Testis (tissue), 2 donors: ENCODE measurements at regions not wholly inside any gene's neighbourhood (a gene's known extent, or its start where the extent isn't known, plus 50 kb on each side); places are given as distances from the start of the nearest gene placed in this dataset.

Experiments
- DNase-seq: peaks from one replicate; pipeline ENCODE4 v3.0.0-alpha.2; 2019
- H3K27ac ChIP-seq, 2 donors: fragments of 200-600 bp; sonication (generic); one replicate each; pipeline ENCODE4 v1.5.1; 2019
- H3K27me3 ChIP-seq: fragments of 200-600 bp; sonication (generic); one replicate; pipeline ENCODE4 v1.5.1; 2019
- H3K36me3 ChIP-seq: fragments of 200-600 bp; sonication (generic); one replicate; pipeline ENCODE4 v1.5.1; 2017; ENCODE audit warnings: low read depth; ENCODE audit errors: missing control alignments
- H3K4me1 ChIP-seq: fragments of 200-600 bp; sonication (generic); one replicate; pipeline ENCODE4 v1.5.1; 2019
- H3K4me3 ChIP-seq, 2 donors: fragments of 200-600 bp; sonication (generic); one replicate each; pipeline ENCODE4 v1.5.1; 2017 to 2019
- H3K9me3 ChIP-seq: fragments of 200-600 bp; sonication (generic); one replicate; pipeline ENCODE4 v1.5.1; 2017
- POLR2A ChIP-seq: fragments of 450-650 bp; IDR thresholded peaks from one replicate; pipeline ENCODE4 v1.6.1; 2017; ENCODE audit warnings: antibody characterized with exemption, mild to moderate bottlenecking, moderate library complexity
- WGBS, 2 donors: methylation state at CpG; one replicate each; pipeline ENCODE4 v1.1.5; 2018; 5-methylcytosine and 5-hydroxymethylcytosine counted together
- intact Hi-C: fragments of 100-400 bp; cut with DNase I; formaldehyde crosslinking; loops from one replicate; pipeline ENCODE4 v1.15.1; 2023; ENCODE audit warnings: low total_unique reads
- TF ChIP-seq, protein P1 (sequence below), 3 experiments: fragments of 450-650 bp in 2 of 3; fragments of 200-600 bp in 1 of 3; sonication (generic) in 1 of 3; IDR thresholded peaks; one replicate each; pipeline ENCODE4 v1.5.1; 2016 to 2019; ENCODE audit warnings: antibody characterized with exemption in 3 of 3, mild to moderate bottlenecking in 2 of 3, moderate library complexity in 1 of 3

DNA sequence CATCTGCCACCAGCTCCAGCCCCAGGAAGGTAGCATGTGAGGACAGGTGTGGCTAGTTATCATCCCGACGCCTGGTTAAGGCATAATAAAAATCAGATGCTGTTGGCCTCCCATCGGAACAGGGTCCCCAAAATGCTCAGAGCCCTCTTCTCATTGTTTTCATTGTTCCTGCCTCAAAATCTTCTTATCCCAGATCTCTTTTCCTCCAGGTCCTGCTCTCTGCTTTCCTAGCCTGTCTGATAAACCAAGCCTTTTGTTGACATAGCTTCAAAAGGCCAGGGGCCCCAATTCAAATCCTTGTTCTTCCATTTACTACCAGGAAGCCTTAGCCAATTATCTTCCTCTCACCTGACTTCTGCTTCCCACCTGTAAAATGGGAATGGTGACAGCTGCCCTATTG, 130.1 kb upstream of the ADRA1B start:
- no peak for DNase-seq
- intact Hi-C loops = no loop called here
- TF ChIP-seq, protein P1, sequence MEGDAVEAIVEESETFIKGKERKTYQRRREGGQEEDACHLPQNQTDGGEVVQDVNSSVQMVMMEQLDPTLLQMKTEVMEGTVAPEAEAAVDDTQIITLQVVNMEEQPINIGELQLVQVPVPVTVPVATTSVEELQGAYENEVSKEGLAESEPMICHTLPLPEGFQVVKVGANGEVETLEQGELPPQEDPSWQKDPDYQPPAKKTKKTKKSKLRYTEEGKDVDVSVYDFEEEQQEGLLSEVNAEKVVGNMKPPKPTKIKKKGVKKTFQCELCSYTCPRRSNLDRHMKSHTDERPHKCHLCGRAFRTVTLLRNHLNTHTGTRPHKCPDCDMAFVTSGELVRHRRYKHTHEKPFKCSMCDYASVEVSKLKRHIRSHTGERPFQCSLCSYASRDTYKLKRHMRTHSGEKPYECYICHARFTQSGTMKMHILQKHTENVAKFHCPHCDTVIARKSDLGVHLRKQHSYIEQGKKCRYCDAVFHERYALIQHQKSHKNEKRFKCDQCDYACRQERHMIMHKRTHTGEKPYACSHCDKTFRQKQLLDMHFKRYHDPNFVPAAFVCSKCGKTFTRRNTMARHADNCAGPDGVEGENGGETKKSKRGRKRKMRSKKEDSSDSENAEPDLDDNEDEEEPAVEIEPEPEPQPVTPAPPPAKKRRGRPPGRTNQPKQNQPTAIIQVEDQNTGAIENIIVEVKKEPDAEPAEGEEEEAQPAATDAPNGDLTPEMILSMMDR (IDR thresholded peaks at IDR 0.05) = no peak
- no peak for TF ChIP-seq POLR2A
- Histone ChIP-seq H3K36me3 (no peaks in the 10 kb centered on the region), H3K9me3 (no peaks in the 10 kb centered on the region), H3K27me3 (no peaks in the 10 kb centered on the region), H3K4me1 (peaks cover 19% of the 10 kb centered on the region), H3K4me3 (no peak overlapping the region), H3K27ac (peak overlapping the region in 1 of 2 donors; percentile 64)
- WGBS, 2 donors = 84 to 90% methylated on average over 3 of the region's 3 CpGs

DNA sequence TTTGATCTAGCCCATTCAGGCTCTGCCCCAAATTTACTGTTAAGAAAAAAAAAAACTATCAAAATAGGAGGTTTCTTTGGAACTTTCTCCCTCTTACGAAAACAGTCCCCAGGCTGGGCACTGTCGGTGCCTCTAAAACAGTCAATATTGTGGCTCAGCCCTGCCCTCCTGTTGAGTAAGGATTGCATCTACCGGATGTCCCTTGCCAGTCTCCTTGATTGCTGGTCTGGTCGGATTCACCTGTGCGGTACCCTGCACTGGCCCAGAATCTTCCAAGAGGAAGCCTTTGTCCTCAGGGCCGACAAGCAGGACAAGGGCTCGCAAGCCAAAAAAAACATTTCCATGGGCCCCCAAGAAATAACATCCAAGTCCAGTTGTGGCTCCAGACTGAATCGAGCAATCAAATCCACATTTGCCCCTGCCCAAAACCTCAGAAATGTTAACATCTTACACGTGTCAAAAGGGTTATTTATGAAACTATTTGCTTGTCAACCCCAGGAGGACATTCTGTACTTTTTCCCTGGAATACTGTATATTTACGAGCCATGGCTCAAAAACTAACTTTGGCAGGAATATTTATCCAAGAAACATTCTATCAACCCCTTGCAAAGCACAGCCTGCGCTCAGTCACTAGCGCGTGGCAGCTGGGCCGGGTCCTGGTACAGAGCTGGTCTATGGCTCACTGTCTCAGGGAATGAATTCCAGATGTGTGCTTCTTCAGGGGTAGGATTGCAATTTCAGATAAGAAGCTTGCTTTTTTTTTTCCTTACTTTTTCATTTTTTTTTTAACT, 129.2 kb upstream of the ADRA1B start:
- peak overlapping the region in 1 of 2 donors; percentile 64 for H3K27ac ChIP-seq
- intact Hi-C loops = no loop called here
- no peaks in the 10 kb centered on the region for H3K36me3 ChIP-seq
- 51 to 62% methylated on average over 14 of the region's 14 CpGs for WGBS, 2 donors
- H3K4me3 ChIP-seq = no peak overlapping the region
- TF ChIP-seq, protein P1 (IDR thresholded peaks at IDR 0.05) = no peak
- peaks cover 19% of the 10 kb centered on the region for H3K4me1 ChIP-seq
- peak; percentile 57 for DNase-seq
- no peaks in the 10 kb centered on the region for H3K9me3 ChIP-seq
- no peaks in the 10 kb centered on the region for H3K27me3 ChIP-seq

DNA sequence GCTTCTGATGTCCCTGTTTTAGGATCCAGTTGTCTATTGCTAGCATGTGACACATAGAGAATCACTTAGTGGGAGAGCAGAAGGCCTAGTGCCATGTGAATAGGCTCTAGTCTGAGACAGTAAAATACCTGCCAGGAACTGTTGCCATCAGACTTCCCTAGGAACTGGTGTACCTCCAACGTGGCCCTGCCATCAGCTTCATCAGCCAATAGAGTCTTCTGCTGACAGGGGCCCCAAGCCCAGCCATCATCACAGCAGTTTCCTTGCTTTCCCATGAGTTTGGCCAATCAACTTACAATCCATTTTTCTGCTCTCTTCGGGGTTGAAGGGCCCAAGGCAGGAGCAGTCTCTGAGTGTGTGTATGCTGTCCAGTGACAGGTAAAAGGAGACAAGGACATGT, 128.4 kb upstream of the ADRA1B start:
- no peak overlapping the region for H3K4me3 ChIP-seq
- WGBS, 2 donors = 68 to 75% methylated on average over 2 of the region's 2 CpGs

DNA sequence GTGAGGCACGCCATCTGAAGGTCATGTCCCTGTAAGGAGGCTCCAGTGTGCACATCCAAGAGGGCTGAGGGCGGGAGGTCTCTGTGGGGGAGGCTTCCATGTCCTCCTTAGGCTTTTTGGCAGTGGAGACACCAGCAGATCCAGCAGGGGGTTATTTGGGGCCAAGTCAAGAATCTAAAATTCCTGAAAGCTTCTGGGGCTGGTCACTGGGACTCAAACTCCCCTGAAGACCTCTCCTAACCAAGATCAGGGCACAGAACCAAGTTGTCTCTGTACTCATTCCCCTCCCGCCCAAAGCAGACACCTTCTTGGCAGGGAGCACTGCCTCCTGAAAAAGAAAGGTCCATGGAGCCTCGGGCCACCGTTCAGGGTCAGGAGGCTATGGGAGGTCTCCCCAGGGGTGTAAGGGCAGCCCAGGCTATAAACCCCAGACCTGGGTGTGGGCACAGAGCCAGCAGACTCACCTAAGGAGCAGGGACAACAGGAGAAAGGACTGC, 127.4 kb upstream of the ADRA1B start:
- peak; percentile 26 for DNase-seq
- WGBS, 2 donors = 34 to 55% methylated on average over 5 of the region's 5 CpGs
- TF ChIP-seq, protein P1 (IDR thresholded peaks at IDR 0.05) = no peak
- TF ChIP-seq POLR2A = no peak
- Histone ChIP-seq H3K36me3 (no peaks in the 10 kb centered on the region), H3K9me3 (no peaks in the 10 kb centered on the region), H3K27me3 (no peaks in the 10 kb centered on the region), H3K27ac (peak overlapping the region; percentile 31 to 33), H3K4me1 (peaks cover 19% of the 10 kb centered on the region), H3K4me3 (no peak overlapping the region)
- intact Hi-C loops = no loop called here

More for the DNA sequence above, 128.4 kb upstream of the ADRA1B start:
- Histone ChIP-seq H3K9me3 (no peaks in the 10 kb centered on the region), H3K27ac (peak overlapping the region in 1 of 2 donors; percentile 32), H3K36me3 (no peaks in the 10 kb centered on the region), H3K4me1 (peaks cover 19% of the 10 kb centered on the region), H3K27me3 (no peaks in the 10 kb centered on the region)
- DNase-seq = no peak
- no peak for TF ChIP-seq POLR2A
- TF ChIP-seq, protein P1 (IDR thresholded peaks at IDR 0.05) = no peak
- intact Hi-C loops = no loop called here

DNA sequence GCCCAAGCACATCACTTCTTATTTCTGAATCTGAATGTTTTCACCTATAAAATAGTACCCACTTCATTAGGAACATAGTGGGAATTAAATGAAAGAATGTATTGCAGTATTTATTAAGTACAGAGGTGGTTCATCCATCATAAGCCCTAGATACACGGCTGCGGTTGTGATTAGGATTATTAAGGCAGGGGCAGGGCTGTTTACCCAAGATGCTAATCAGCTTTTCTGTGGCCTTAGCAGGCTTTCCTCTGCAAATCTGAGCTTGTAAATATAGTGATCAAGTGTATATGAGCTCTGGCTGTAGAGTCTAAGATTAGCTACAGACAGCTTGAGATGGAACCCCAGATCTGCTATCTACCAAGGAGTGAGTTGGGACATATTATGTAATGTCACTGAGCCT, 124.1 kb upstream of the ADRA1B start:
- DNase-seq = no peak
- H3K27ac ChIP-seq = no peak overlapping the region
- H3K4me1 ChIP-seq = peaks cover 16% of the 10 kb centered on the region
- no peak overlapping the region for H3K4me3 ChIP-seq
- 77 to 84% methylated on average over 2 of the region's 2 CpGs for WGBS, 2 donors
- intact Hi-C loops = no loop called here
- no peaks in the 10 kb centered on the region for H3K27me3 ChIP-seq
- H3K9me3 ChIP-seq = no peaks in the 10 kb centered on the region
- no peak for TF ChIP-seq POLR2A
- TF ChIP-seq, protein P1 (IDR thresholded peaks at IDR 0.05) = no peak
- H3K36me3 ChIP-seq = no peaks in the 10 kb centered on the region
